Activated CD8-positive, alpha-beta T cell treated with anti-CD3 and anti-CD28 coated beads for 36 hours (primary cell): ENCODE measurements at regions not wholly inside any gene's neighbourhood (a gene's known extent, or its start where the extent isn't known, plus 50 kb on each side); places are given as distances from the start of the nearest gene placed in this dataset.

Experiments
- ATAC-seq: fragments of 200-7000 bp; cut with Tn5 transposase; one replicate; pipeline ENCODE4 v1.10.0; 2021; ENCODE audit warnings: mild to moderate bottlenecking, moderate library complexity
- CTCF ChIA-PET: fragments of 350-600 bp; sonication (Branson Sonifier 250); formaldehyde crosslinking; loops from one replicate; lab custom pipeline; 2021; ENCODE audit warnings: antibody characterized with exemption; lab: Charles Lee
- POLR2A ChIA-PET: fragments of 350-600 bp; sonication (Branson Sonifier 250); formaldehyde crosslinking; loops from one replicate; lab custom pipeline; 2021; ENCODE audit warnings: antibody characterized with exemption; lab: Charles Lee
- DNase-seq: peaks from one replicate; pipeline ENCODE4 v3.0.0-alpha.2; 2020
- H3K27ac Mint-ChIP-seq: one replicate; pipeline ENCODE4 v1.8.0; 2021; ENCODE audit warnings: mild to moderate bottlenecking, mixed read lengths
- H3K27me3 Mint-ChIP-seq: one replicate; pipeline ENCODE4 v1.8.0; 2021; ENCODE audit warnings: mixed read lengths
- H3K36me3 Mint-ChIP-seq: one replicate; pipeline ENCODE4 v1.8.0; 2021; ENCODE audit warnings: low read depth, mixed read lengths
- H3K4me1 Mint-ChIP-seq: one replicate; pipeline ENCODE4 v1.8.0; 2021; ENCODE audit warnings: low read depth, mixed read lengths
- H3K4me3 Mint-ChIP-seq: one replicate; pipeline ENCODE4 v1.8.0; 2021; ENCODE audit warnings: mild to moderate bottlenecking, moderate library complexity, mixed read lengths
- H3K9me3 Mint-ChIP-seq: one replicate; pipeline ENCODE4 v1.8.0; 2021; ENCODE audit warnings: mixed read lengths
- intact Hi-C: fragments of 100-400 bp; cut with micrococcal nuclease; formaldehyde crosslinking; loops from one replicate; pipeline ENCODE4 v1.10.0; 2022
- TF ChIP-seq, protein P1 (sequence below): fragments of 200-600 bp; IDR thresholded peaks from one replicate; pipeline ENCODE4 v1.8.0; 2022; ENCODE audit warnings: antibody characterized with exemption, mild to moderate bottlenecking

GRCh38 chr14:99072433-99072832, 199.6 kb downstream of the BCL11B start:
- ChIA-PET POLR2A (no interaction called here), CTCF (no interaction called here)
- H3K4me3 Mint-ChIP-seq, result no peak overlapping the region
- no peaks in the 10 kb centered on the region for H3K27me3 Mint-ChIP-seq
- peaks cover 6% of the 10 kb centered on the region for H3K4me1 Mint-ChIP-seq
- TF ChIP-seq, protein P1, sequence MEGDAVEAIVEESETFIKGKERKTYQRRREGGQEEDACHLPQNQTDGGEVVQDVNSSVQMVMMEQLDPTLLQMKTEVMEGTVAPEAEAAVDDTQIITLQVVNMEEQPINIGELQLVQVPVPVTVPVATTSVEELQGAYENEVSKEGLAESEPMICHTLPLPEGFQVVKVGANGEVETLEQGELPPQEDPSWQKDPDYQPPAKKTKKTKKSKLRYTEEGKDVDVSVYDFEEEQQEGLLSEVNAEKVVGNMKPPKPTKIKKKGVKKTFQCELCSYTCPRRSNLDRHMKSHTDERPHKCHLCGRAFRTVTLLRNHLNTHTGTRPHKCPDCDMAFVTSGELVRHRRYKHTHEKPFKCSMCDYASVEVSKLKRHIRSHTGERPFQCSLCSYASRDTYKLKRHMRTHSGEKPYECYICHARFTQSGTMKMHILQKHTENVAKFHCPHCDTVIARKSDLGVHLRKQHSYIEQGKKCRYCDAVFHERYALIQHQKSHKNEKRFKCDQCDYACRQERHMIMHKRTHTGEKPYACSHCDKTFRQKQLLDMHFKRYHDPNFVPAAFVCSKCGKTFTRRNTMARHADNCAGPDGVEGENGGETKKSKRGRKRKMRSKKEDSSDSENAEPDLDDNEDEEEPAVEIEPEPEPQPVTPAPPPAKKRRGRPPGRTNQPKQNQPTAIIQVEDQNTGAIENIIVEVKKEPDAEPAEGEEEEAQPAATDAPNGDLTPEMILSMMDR, result no peak
- H3K36me3 Mint-ChIP-seq, result no peaks in the 10 kb centered on the region
- H3K9me3 Mint-ChIP-seq, result peaks cover 6% of the 10 kb centered on the region
- ATAC-seq, result no peak
- intact Hi-C loops, result no loop called here
- DNase-seq, result no peak
- no peak overlapping the region for H3K27ac Mint-ChIP-seq

DNA sequence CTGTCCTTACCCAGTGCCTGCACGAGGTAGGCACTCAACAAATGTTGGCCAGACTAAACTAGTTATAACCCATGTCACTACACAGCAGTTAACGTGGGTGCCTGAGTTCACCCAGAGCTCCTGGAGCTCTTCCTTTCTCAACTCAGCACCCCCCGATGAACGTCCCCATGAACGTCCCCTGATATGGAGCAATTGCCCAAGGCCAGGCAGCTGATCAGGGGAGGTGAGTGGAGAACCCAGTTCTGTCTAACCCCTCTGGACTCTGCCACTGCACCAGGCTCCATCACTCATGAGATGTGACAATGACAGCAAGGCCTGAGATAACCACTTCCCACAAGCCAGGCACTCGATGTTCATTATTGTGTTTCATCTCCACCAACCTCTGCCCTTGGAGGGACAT, 199.0 kb downstream of the BCL11B start:
- ChIA-PET POLR2A (no interaction called here), CTCF (no interaction called here)
- H3K9me3 Mint-ChIP-seq, result peaks cover 6% of the 10 kb centered on the region
- no peak overlapping the region for H3K4me3 Mint-ChIP-seq
- intact Hi-C loops, result no loop called here
- TF ChIP-seq, protein P1, result no peak
- no peaks in the 10 kb centered on the region for H3K36me3 Mint-ChIP-seq
- no peak overlapping the region for H3K27ac Mint-ChIP-seq
- DNase-seq, result no peak
- H3K27me3 Mint-ChIP-seq, result no peaks in the 10 kb centered on the region
- H3K4me1 Mint-ChIP-seq, result peaks cover 6% of the 10 kb centered on the region
- no peak for ATAC-seq

GRCh38 chr14:99073431-99073830, 198.6 kb downstream of the BCL11B start:
- TF ChIP-seq, protein P1, result no peak
- intact Hi-C loops, result no loop called here
- no peak overlapping the region for H3K4me3 Mint-ChIP-seq
- H3K4me1 Mint-ChIP-seq, result peaks cover 6% of the 10 kb centered on the region
- H3K9me3 Mint-ChIP-seq, result peaks cover 6% of the 10 kb centered on the region
- no peaks in the 10 kb centered on the region for H3K27me3 Mint-ChIP-seq
- ATAC-seq (no peak), DNase-seq (no peak)
- POLR2A ChIA-PET, result no interaction called here
- CTCF ChIA-PET, result no interaction called here
- H3K36me3 Mint-ChIP-seq, result no peaks in the 10 kb centered on the region
- H3K27ac Mint-ChIP-seq, result no peak overlapping the region

GRCh38 chr14:99075061-99075460, 196.9 kb downstream of the BCL11B start:
- peaks cover 8% of the 10 kb centered on the region for H3K9me3 Mint-ChIP-seq
- ChIA-PET POLR2A (no interaction called here), CTCF (no interaction called here)
- no peak overlapping the region for H3K4me3 Mint-ChIP-seq
- H3K27me3 Mint-ChIP-seq, result no peaks in the 10 kb centered on the region
- H3K27ac Mint-ChIP-seq, result no peak overlapping the region
- H3K4me1 Mint-ChIP-seq, result peaks cover 6% of the 10 kb centered on the region
- TF ChIP-seq, protein P1, result no peak
- ATAC-seq, result no peak
- no peak for DNase-seq
- intact Hi-C loops, result no loop called here
- H3K36me3 Mint-ChIP-seq, result no peaks in the 10 kb centered on the region

DNA sequence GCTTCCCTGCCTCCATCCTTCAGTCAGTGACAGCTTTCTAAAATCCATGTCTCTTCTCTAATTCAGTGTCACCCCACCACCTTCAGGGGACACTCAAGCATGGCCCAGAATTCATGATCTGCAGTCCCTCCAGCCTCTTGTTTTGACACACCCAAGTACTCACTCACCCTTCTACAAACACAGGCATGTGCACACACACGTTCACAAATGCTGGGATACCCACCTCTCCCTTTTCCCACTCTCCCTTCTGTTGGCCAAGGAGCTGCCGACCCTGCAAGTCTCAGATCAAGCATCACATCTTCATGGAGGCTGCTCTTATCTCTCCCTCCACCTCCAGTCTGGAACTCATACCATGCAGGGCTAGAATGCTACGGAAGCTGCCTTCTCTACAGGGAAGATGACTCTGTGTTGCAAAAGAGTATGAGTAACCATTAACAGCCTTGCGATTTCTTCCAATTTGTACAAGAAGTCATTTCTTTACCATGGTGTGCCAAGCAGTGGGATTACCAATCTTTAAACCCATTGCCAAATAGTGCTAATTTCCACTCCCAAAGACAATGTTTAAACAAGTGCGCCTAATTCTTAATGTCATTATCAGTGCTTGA, 196.1 kb downstream of the BCL11B start:
- no peak overlapping the region for H3K4me3 Mint-ChIP-seq
- ATAC-seq (no peak), DNase-seq (no peak)
- intact Hi-C loops, result no loop called here
- H3K9me3 Mint-ChIP-seq, result peaks cover 12% of the 10 kb centered on the region
- TF ChIP-seq, protein P1, result no peak
- ChIA-PET POLR2A (no interaction called here), CTCF (no interaction called here)
- no peaks in the 10 kb centered on the region for H3K27me3 Mint-ChIP-seq
- H3K27ac Mint-ChIP-seq, result no peak overlapping the region
- H3K4me1 Mint-ChIP-seq, result peaks cover 6% of the 10 kb centered on the region
- H3K36me3 Mint-ChIP-seq, result peaks cover 2% of the 10 kb centered on the region
